GM12878 (cell line): ENCODE measurements at regions not wholly inside any gene's neighbourhood (a gene's known extent, or its start where the extent isn't known, plus 50 kb on each side); places are given as distances from the start of the nearest gene placed in this dataset.

ENCODE experiments used
- ATAC-seq: fragments of 200-7000 bp; cut with Tn5 transposase; 3 replicates; pipeline ENCODE4 v1.9.1; 2020; ENCODE audit warnings: mild to moderate bottlenecking, moderate library complexity
- BruUV-seq: library from RNA; stranded (reverse); fragments of 400-500 nt; replicated peaks from 2 replicates; lab custom pipeline; 2021; lab: Mats Ljungman, UMichigan
- CTCF ChIA-PET: fragments of 300-600 bp; sonication (Branson Sonifier 250); formaldehyde crosslinking; extraction: SDS; loops from one replicate; lab custom pipeline; 2021; ENCODE audit warnings: inconsistent platforms; lab: Yijun Ruan, JAX
- POLR2A ChIA-PET: fragments of 350-600 bp; formaldehyde crosslinking; extraction: SDS; loops from one replicate; lab custom pipeline; 2021; ENCODE audit warnings: inconsistent platforms; lab: Charles Lee
- RAD21 ChIA-PET: fragments of 300-600 bp; sonication (Branson Sonifier 250); formaldehyde crosslinking; loops from one replicate; lab custom pipeline; 2023; ENCODE audit warnings: antibody characterized with exemption; ENCODE audit not compliant: unreplicated experiment; lab: Charles Lee
- SMC1A ChIA-PET: fragments of 300-600 bp; sonication (Branson Sonifier 250); formaldehyde crosslinking; loops from one replicate; lab custom pipeline; 2023; ENCODE audit not compliant: unreplicated experiment, uncharacterized antibody; lab: Charles Lee
- DNase-seq: peaks from one replicate; pipeline ENCODE4 v3.0.0-alpha.2; 2011; ENCODE audit warnings: low read depth, low spot score
- FAIRE-seq: peaks from 3 replicates; lab custom pipeline; 2011; peaks lifted over from hg19 to GRCh38; lab: Jason Lieb, UNC
- H2AFZ ChIP-seq: 2 replicates; pipeline ENCODE4 v1.6.0; 2011; ENCODE audit warnings: low read depth, low read length, control low read depth; ENCODE audit not compliant: control insufficient read depth
- H3K27ac ChIP-seq: 2 replicates; pipeline ENCODE4 v1.5.1; 2011; ENCODE audit warnings: control low read depth; ENCODE audit not compliant: control insufficient read depth, insufficient read depth
- H3K27me3 ChIP-seq, 2 experiments: replicated peaks in 1 of 2; 2 replicates each; pipeline versions ENCODE4 v1.6.0 to v1.6.1; 2011; ENCODE audit warnings: low read length in 1 of 2; ENCODE audit not compliant: control insufficient read depth in 2 of 2, insufficient read depth in 2 of 2
- H3K36me3 ChIP-seq, 2 experiments: 2 replicates each; pipeline ENCODE4 v1.5.1; 2011; ENCODE audit warnings: low read length in 1 of 2; ENCODE audit not compliant: control insufficient read depth in 2 of 2, insufficient read depth in 2 of 2
- H3K4me1 ChIP-seq: 2 replicates; pipeline ENCODE4 v1.6.1; 2011; ENCODE audit warnings: mild to moderate bottlenecking, low read length, moderate library complexity, mixed read lengths; ENCODE audit not compliant: control insufficient read depth, insufficient read depth
- H3K4me2 ChIP-seq: 2 replicates; pipeline ENCODE4 v1.6.0; 2011; ENCODE audit warnings: control low read depth; ENCODE audit not compliant: control insufficient read depth, insufficient read depth
- H3K4me3 ChIP-seq: fragments of 200-600 bp; sonication (generic); 2 replicates; pipeline ENCODE4 v1.5.1; 2016
- H3K79me2 ChIP-seq: 2 replicates; pipeline ENCODE4 v1.6.0; 2011; ENCODE audit warnings: low read length; ENCODE audit not compliant: control insufficient read depth, insufficient read depth
- H3K9ac ChIP-seq: 2 replicates; pipeline ENCODE4 v1.8.0; 2011; ENCODE audit warnings: low read length, control low read depth, mixed read lengths; ENCODE audit not compliant: control insufficient read depth, insufficient read depth
- H3K9me3 ChIP-seq: replicated peaks from 3 replicates; pipeline ENCODE4 v1.5.1; 2011; ENCODE audit warnings: mild to moderate bottlenecking, low read length; ENCODE audit not compliant: control insufficient read depth, insufficient read depth
- H4K20me1 ChIP-seq: 2 replicates; pipeline ENCODE4 v1.6.0; 2011; ENCODE audit not compliant: control insufficient read depth, insufficient read depth
- BACH1 ChIP-seq: fragments of 450-650 bp; IDR thresholded peaks from 2 replicates; pipeline ENCODE4 v1.6.1; 2017; ENCODE audit warnings: mild to moderate bottlenecking, borderline replicate concordance
- BHLHE40 ChIP-seq, 2 experiments: fragments of 450-650 bp in 1 of 2; IDR thresholded peaks; 2 replicates each; pipeline ENCODE4 v1.6.1; 2011 to 2017; ENCODE audit warnings: low read depth in 2 of 2, borderline replicate concordance in 1 of 2, improper control_type of control experiment in 1 of 2, low read length in 1 of 2, mild to moderate bottlenecking in 1 of 2
- EED ChIP-seq: sonication (generic); IDR thresholded peaks from 2 replicates; pipeline ENCODE4 v1.6.1; 2016; ENCODE audit warnings: antibody characterized with exemption, low read depth
- HCFC1 ChIP-seq: fragments of 150-350 bp; IDR thresholded peaks from 2 replicates; pipeline ENCODE4 v1.6.1; 2014; ENCODE audit warnings: low read length
- IKZF2 ChIP-seq, 2 experiments: fragments of 450-650 bp; IDR thresholded peaks; 2 replicates each; pipeline ENCODE4 v1.6.1; 2017; ENCODE audit warnings: mild to moderate bottlenecking in 2 of 2, moderate library complexity in 2 of 2
- NR2C1 ChIP-seq: fragments of 450-650 bp; IDR thresholded peaks from 2 replicates; pipeline ENCODE4 v1.6.1; 2017; ENCODE audit warnings: antibody characterized with exemption, mild to moderate bottlenecking, moderate library complexity
- SMAD1 ChIP-seq: fragments of 450-650 bp; IDR thresholded peaks from 2 replicates; pipeline ENCODE4 v1.6.1; 2018; ENCODE audit warnings: mild to moderate bottlenecking, low read depth; ENCODE audit not compliant: partially characterized antibody
- STAT3 ChIP-seq: IDR thresholded peaks from 2 replicates; pipeline ENCODE4 v1.6.1; 2011; ENCODE audit warnings: low read depth, low read length, improper control_type of control experiment
- WGBS: methylation state at CpG from one replicate; pipeline ENCODE4 v1.1.6; 2016; ENCODE audit warnings: low lambda C conversion rate; ENCODE audit not compliant: insufficient replicate concordance, insufficient coverage; ENCODE audit errors: missing lambda C conversion rate; 5-methylcytosine and 5-hydroxymethylcytosine counted together
- in situ Hi-C: fragments of 300-500 bp; cut with MboI; formaldehyde crosslinking; loops from 9 replicates; pipeline ENCODE4 v1.14.3; 2018; ENCODE audit warnings: mixed read lengths
- intact Hi-C: fragments of 100-400 bp; cut with micrococcal nuclease; formaldehyde crosslinking; loops from one replicate; pipeline ENCODE4 v1.14.2; 2022; ENCODE audit not compliant: unreplicated experiment
- TF ChIP-seq, protein P1 (sequence below): fragments of 450-650 bp; IDR thresholded peaks from 2 replicates; pipeline ENCODE4 v1.6.1; 2017; ENCODE audit warnings: low read depth, mild to moderate bottlenecking, moderate library complexity

DNA sequence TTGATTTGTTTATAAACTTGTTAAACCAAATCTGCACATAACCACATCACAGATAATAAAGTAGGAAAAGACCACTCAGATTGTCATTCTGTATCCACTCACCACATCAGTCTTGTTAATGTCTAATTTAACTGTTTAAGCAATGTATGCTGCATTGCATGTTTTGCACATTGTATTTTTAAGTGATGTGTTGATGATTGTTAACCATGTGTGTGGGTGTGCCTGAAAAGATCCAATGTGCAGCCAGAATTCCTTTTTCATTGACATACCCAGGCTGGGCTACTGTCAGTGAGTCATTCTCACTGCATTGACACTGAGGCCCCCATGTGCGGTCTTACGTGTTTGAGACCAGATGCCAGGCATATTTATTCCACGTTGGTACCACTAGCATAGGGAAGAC is 167.3 kb downstream of the TRMT11 start:
- no TSS peak for BruUV-seq
- no peaks in the 10 kb centered on the region for H3K79me2 ChIP-seq
- FAIRE-seq (no peak), ATAC-seq (no peak), DNase-seq (no peak)
- H2AFZ ChIP-seq: no peak overlapping the region
- no peaks in the 10 kb centered on the region for H3K27me3 ChIP-seq
- POLR2A ChIA-PET: no interaction called here
- RAD21 ChIA-PET: no interaction called here
- in situ Hi-C loops (no loop called here), intact Hi-C loops (no loop called here)
- peaks cover 5% of the 10 kb centered on the region; the same call in 1 of the 2 replicates for H3K4me1 ChIP-seq
- H3K9me3 ChIP-seq: no peaks in the 10 kb centered on the region
- no peaks in the 10 kb centered on the region for H3K36me3 ChIP-seq
- H3K27ac ChIP-seq: no peak overlapping the region
- H3K4me3 ChIP-seq: no peak overlapping the region
- no peak overlapping the region for H3K9ac ChIP-seq
- TF ChIP-seq IKZF2 (IDR thresholded peaks at IDR 0.05): no peak
- TF ChIP-seq BACH1: no peak
- no peak for TF ChIP-seq EED
- no peak for TF ChIP-seq HCFC1
- TF ChIP-seq, protein P1, sequence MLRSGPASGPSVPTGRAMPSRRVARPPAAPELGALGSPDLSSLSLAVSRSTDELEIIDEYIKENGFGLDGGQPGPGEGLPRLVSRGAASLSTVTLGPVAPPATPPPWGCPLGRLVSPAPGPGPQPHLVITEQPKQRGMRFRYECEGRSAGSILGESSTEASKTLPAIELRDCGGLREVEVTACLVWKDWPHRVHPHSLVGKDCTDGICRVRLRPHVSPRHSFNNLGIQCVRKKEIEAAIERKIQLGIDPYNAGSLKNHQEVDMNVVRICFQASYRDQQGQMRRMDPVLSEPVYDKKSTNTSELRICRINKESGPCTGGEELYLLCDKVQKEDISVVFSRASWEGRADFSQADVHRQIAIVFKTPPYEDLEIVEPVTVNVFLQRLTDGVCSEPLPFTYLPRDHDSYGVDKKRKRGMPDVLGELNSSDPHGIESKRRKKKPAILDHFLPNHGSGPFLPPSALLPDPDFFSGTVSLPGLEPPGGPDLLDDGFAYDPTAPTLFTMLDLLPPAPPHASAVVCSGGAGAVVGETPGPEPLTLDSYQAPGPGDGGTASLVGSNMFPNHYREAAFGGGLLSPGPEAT: no peak
- no peak for TF ChIP-seq STAT3
- TF ChIP-seq NR2C1: no peak
- no peak for TF ChIP-seq SMAD1
- no peak for TF ChIP-seq BHLHE40 (IDR thresholded peaks at IDR 0.05; ENCODE audit: borderline replicate concordance in 1 of 2, low read depth in 2 of 2, low read length in 1 of 2)
- H3K4me2 ChIP-seq: no peak overlapping the region
- H4K20me1 ChIP-seq: no peaks in the 10 kb centered on the region
- CTCF ChIA-PET: no interaction called here
- 79% methylated on average over 3 of the region's 3 CpGs for WGBS
- SMC1A ChIA-PET: no interaction called here
